GM13977 (cell line): ENCODE measurements at regions not wholly inside any gene's neighbourhood (a gene's known extent, or its start where the extent isn't known, plus 50 kb on each side); places are given as distances from the start of the nearest gene placed in this dataset.
"Not testable (repeated sequence)": the region's sequence is repeated elsewhere in the genome, so short reads cannot be mapped to it uniquely, and the experiment has no call there.

Source experiments
- DNase-seq: peaks from one replicate; pipeline ENCODE4 v3.0.0; 2012; ENCODE audit warnings: low spot score
- CTCF ChIP-seq: IDR thresholded peaks from 2 replicates; pipeline ENCODE4 v1.5.1; 2012; ENCODE audit warnings: mild to moderate bottlenecking, control low read depth; ENCODE audit not compliant: insufficient read depth; ENCODE audit errors: extremely low read depth, missing control alignments
- in situ Hi-C: fragments of 300-500 bp; cut with MboI; formaldehyde crosslinking; loops from one replicate; pipeline ENCODE4 v1.12.0; 2022; ENCODE audit warnings: low sequenced_read_pairs, low pct_unique_long_range_greater_than_20kb, mixed read lengths, inconsistent platforms; ENCODE audit not compliant: unreplicated experiment

GRCh38 chr1:73026114-73026513 lies 743.8 kb upstream of the NEGR1 start:
- in situ Hi-C loops, result no loop called here
- DNase-seq, result no peak
- TF ChIP-seq CTCF, result no peak

- no peak for DNase-seq
- in situ Hi-C loops, result no loop called here
- TF ChIP-seq CTCF, result no peak
These were observed 727.6 kb upstream of the NEGR1 start for GRCh38 chr1:73009938-73010337.

- TF ChIP-seq CTCF, result no peak
- in situ Hi-C loops, result no loop called here
- DNase-seq, result no peak
These were observed 727.0 kb upstream of the NEGR1 start for GRCh38 chr1:73009311-73009710.

GRCh38 chr1:72997624-72998023 lies 715.3 kb upstream of the NEGR1 start:
- no peak for DNase-seq
- TF ChIP-seq CTCF, result no peak
- in situ Hi-C loops, result no loop called here

- DNase-seq, result no peak
- no peak for TF ChIP-seq CTCF
- in situ Hi-C loops, result no loop called here
These were observed 714.7 kb upstream of the NEGR1 start for GRCh38 chr1:72997041-72997440.

GRCh38 chr1:72987871-72988270 lies 705.5 kb upstream of the NEGR1 start:
- DNase-seq, in situ Hi-C loops: not testable (repeated sequence)

- in situ Hi-C loops, result no loop called here
- DNase-seq, result no peak
- no peak for TF ChIP-seq CTCF
These were observed 704.4 kb upstream of the NEGR1 start for GRCh38 chr1:72986591-72987290.

GRCh38 chr1:72985024-72985423 lies 702.7 kb upstream of the NEGR1 start:
- DNase-seq, in situ Hi-C loops: not testable (repeated sequence)

- DNase-seq, in situ Hi-C loops: not testable (repeated sequence)
These were observed 700.7 kb upstream of the NEGR1 start for GRCh38 chr1:72983011-72983410.
